ENCODE measurements at regions not wholly inside any gene's neighbourhood (a gene's known extent, or its start where the extent isn't known, plus 50 kb on each side); places are given as distances from the start of the nearest gene placed in this dataset.

- TF ChIP-seq, protein P1, sequence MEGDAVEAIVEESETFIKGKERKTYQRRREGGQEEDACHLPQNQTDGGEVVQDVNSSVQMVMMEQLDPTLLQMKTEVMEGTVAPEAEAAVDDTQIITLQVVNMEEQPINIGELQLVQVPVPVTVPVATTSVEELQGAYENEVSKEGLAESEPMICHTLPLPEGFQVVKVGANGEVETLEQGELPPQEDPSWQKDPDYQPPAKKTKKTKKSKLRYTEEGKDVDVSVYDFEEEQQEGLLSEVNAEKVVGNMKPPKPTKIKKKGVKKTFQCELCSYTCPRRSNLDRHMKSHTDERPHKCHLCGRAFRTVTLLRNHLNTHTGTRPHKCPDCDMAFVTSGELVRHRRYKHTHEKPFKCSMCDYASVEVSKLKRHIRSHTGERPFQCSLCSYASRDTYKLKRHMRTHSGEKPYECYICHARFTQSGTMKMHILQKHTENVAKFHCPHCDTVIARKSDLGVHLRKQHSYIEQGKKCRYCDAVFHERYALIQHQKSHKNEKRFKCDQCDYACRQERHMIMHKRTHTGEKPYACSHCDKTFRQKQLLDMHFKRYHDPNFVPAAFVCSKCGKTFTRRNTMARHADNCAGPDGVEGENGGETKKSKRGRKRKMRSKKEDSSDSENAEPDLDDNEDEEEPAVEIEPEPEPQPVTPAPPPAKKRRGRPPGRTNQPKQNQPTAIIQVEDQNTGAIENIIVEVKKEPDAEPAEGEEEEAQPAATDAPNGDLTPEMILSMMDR (IDR thresholded peaks at IDR 0.05), result no peak
- TF ChIP-seq EP300 (IDR thresholded peaks at IDR 0.05), result no peak
These were observed 235.2 kb downstream of the KCNRG start for GRCh38 chr13:50250401-50250800.
